Neuron (in vitro differentiated cells): ENCODE measurements at regions not wholly inside any gene's neighbourhood (a gene's known extent, or its start where the extent isn't known, plus 50 kb on each side); places are given as distances from the start of the nearest gene placed in this dataset.
"Not testable (repeated sequence)": the region's sequence is repeated elsewhere in the genome, so short reads cannot be mapped to it uniquely, and the experiment has no call there.

Source experiments
- H2AFZ ChIP-seq: one replicate; pipeline ENCODE4 v1.6.1; 2013; ENCODE audit warnings: low read depth, mild to moderate bottlenecking, inconsistent platforms, low read length, moderate library complexity
- H3K27me3 ChIP-seq: one replicate; pipeline ENCODE4 v1.6.1; 2013; ENCODE audit warnings: low read length; ENCODE audit not compliant: insufficient read depth
- H3K36me3 ChIP-seq: one replicate; pipeline ENCODE4 v1.6.1; 2013; ENCODE audit warnings: low read length; ENCODE audit not compliant: insufficient read depth
- H3K4me1 ChIP-seq: one replicate; pipeline ENCODE4 v1.6.1; 2013; ENCODE audit warnings: low read length; ENCODE audit not compliant: insufficient read depth
- H3K4me3 ChIP-seq: 2 replicates; pipeline ENCODE4 v1.5.1; 2013; ENCODE audit warnings: mild to moderate bottlenecking, low read length, moderate library complexity
- H3K9me3 ChIP-seq: one replicate; pipeline ENCODE4 v1.6.1; 2013; ENCODE audit warnings: low read length

GRCh38 chr2:163984986-163985385 is 249.2 kb upstream of the FIGN start:
- no peaks in the 10 kb centered on the region for H3K36me3 ChIP-seq
- no peaks in the 10 kb centered on the region for H3K27me3 ChIP-seq
- H3K4me1 ChIP-seq, result peaks cover 22% of the 10 kb centered on the region
- H2AFZ ChIP-seq, result no peak overlapping the region
- no peak overlapping the region for H3K4me3 ChIP-seq
- H3K9me3 ChIP-seq, result no peaks in the 10 kb centered on the region

GRCh38 chr2:163983911-163984310 is 248.1 kb upstream of the FIGN start:
- Histone ChIP-seq H3K9me3 (no peaks in the 10 kb centered on the region), H2AFZ (no peak overlapping the region), H3K36me3 (no peaks in the 10 kb centered on the region), H3K4me3 (no peak overlapping the region), H3K4me1 (peaks cover 22% of the 10 kb centered on the region), H3K27me3 (no peaks in the 10 kb centered on the region)

GRCh38 chr2:163982938-163983337 is 247.1 kb upstream of the FIGN start:
- Histone ChIP-seq H3K36me3 (no peaks in the 10 kb centered on the region), H3K9me3 (no peaks in the 10 kb centered on the region), H3K4me1 (peaks cover 21% of the 10 kb centered on the region), H3K4me3 (no peak overlapping the region), H3K27me3 (no peaks in the 10 kb centered on the region), H2AFZ (no peak overlapping the region)

- Histone ChIP-seq H3K4me1 (no peaks in the 10 kb centered on the region), H3K4me3 (no peak overlapping the region), H3K9me3 (no peaks in the 10 kb centered on the region), H3K27me3 (no peaks in the 10 kb centered on the region), H2AFZ (no peak overlapping the region), H3K36me3 (no peaks in the 10 kb centered on the region)
These were observed 239.0 kb upstream of the FIGN start for GRCh38 chr2:163974766-163975165.

- Histone ChIP-seq H3K4me3 (no peak overlapping the region), H3K9me3 (no peaks in the 10 kb centered on the region)
These were observed 234.4 kb upstream of the FIGN start for GRCh38 chr2:163970058-163970813.

GRCh38 chr2:163964278-163964677 is 228.5 kb upstream of the FIGN start:
- H2AFZ ChIP-seq, H3K9me3 ChIP-seq, H3K36me3 ChIP-seq, H3K4me3 ChIP-seq, H3K27me3 ChIP-seq, H3K4me1 ChIP-seq: not testable (repeated sequence)

More at GRCh38 chr2:163970058-163970813, 234.4 kb upstream of the FIGN start:
- Histone ChIP-seq H3K4me1 (no peaks in the 10 kb centered on the region), H2AFZ (no peak overlapping the region), H3K36me3 (no peaks in the 10 kb centered on the region), H3K27me3 (no peaks in the 10 kb centered on the region)

GRCh38 chr2:163953390-163953907 is 217.6 kb upstream of the FIGN start:
- Histone ChIP-seq H2AFZ (no peak overlapping the region), H3K9me3 (no peaks in the 10 kb centered on the region), H3K4me3 (no peak overlapping the region), H3K36me3 (no peaks in the 10 kb centered on the region), H3K27me3 (no peaks in the 10 kb centered on the region), H3K4me1 (peaks cover 7% of the 10 kb centered on the region)

GRCh38 chr2:163951312-163951711 is 215.5 kb upstream of the FIGN start:
- no peak overlapping the region for H2AFZ ChIP-seq

GRCh38 chr2:163949693-163950092 is 213.9 kb upstream of the FIGN start:
- Histone ChIP-seq H3K27me3 (no peaks in the 10 kb centered on the region), H3K4me3 (no peak overlapping the region), H3K9me3 (no peaks in the 10 kb centered on the region), H2AFZ (no peak overlapping the region), H3K4me1 (peaks cover 7% of the 10 kb centered on the region), H3K36me3 (no peaks in the 10 kb centered on the region)

More at GRCh38 chr2:163951312-163951711, 215.5 kb upstream of the FIGN start:
- Histone ChIP-seq H3K4me3 (no peak overlapping the region), H3K4me1 (peaks cover 7% of the 10 kb centered on the region), H3K36me3 (no peaks in the 10 kb centered on the region), H3K9me3 (no peaks in the 10 kb centered on the region), H3K27me3 (no peaks in the 10 kb centered on the region)

- peak overlapping the region; percentile 38 for H2AFZ ChIP-seq
- H3K27me3 ChIP-seq, result no peaks in the 10 kb centered on the region
- no peak overlapping the region for H3K4me3 ChIP-seq
- no peaks in the 10 kb centered on the region for H3K36me3 ChIP-seq
- peaks cover 15% of the 10 kb centered on the region for H3K4me1 ChIP-seq
- no peaks in the 10 kb centered on the region for H3K9me3 ChIP-seq
These were observed 208.5 kb upstream of the FIGN start for GRCh38 chr2:163944347-163944737.

- H3K9me3 ChIP-seq, result no peaks in the 10 kb centered on the region
- peaks cover 15% of the 10 kb centered on the region for H3K4me1 ChIP-seq
- peak overlapping the region; percentile 38 for H2AFZ ChIP-seq
- peak overlapping the region; percentile 9 for H3K4me3 ChIP-seq
- no peaks in the 10 kb centered on the region for H3K36me3 ChIP-seq
- no peaks in the 10 kb centered on the region for H3K27me3 ChIP-seq
These were observed 207.9 kb upstream of the FIGN start for GRCh38 chr2:163943403-163944346.

- H3K4me1 ChIP-seq, result no peaks in the 10 kb centered on the region
- no peaks in the 10 kb centered on the region for H3K27me3 ChIP-seq
- no peak overlapping the region for H2AFZ ChIP-seq
- H3K36me3 ChIP-seq, result no peaks in the 10 kb centered on the region
- H3K4me3 ChIP-seq, result no peak overlapping the region
- H3K9me3 ChIP-seq, result no peaks in the 10 kb centered on the region
These were observed 198.3 kb upstream of the FIGN start for GRCh38 chr2:163934131-163934530.

- no peaks in the 10 kb centered on the region for H3K9me3 ChIP-seq
- H3K4me1 ChIP-seq, result no peaks in the 10 kb centered on the region
- no peak overlapping the region for H3K4me3 ChIP-seq
- H3K36me3 ChIP-seq, result no peaks in the 10 kb centered on the region
- no peak overlapping the region for H2AFZ ChIP-seq
- H3K27me3 ChIP-seq, result no peaks in the 10 kb centered on the region
These were observed 183.9 kb upstream of the FIGN start for GRCh38 chr2:163919717-163920116.
